Trophoblast cell (in vitro differentiated cells and primary cell): ENCODE measurements at regions not wholly inside any gene's neighbourhood (a gene's known extent, or its start where the extent isn't known, plus 50 kb on each side); places are given as distances from the start of the nearest gene placed in this dataset.

Experiments used
- DNase-seq, 2 donors: peaks; one replicate each; pipeline ENCODE4 v3.0.0-alpha.2; 2016
- H2AFZ ChIP-seq: 2 replicates; pipeline ENCODE4 v1.6.1; 2013; ENCODE audit warnings: low read length, moderate library complexity, mild to moderate bottlenecking; ENCODE audit not compliant: insufficient read depth, poor library complexity
- H2AK5ac ChIP-seq: 2 replicates; pipeline ENCODE4 v1.6.1; 2013; ENCODE audit warnings: mild to moderate bottlenecking, low read length
- H2BK120ac ChIP-seq: 2 replicates; pipeline ENCODE4 v1.6.1; 2013; ENCODE audit warnings: low read length, mild to moderate bottlenecking, moderate library complexity; ENCODE audit not compliant: insufficient read depth, poor library complexity
- H2BK12ac ChIP-seq: 2 replicates; pipeline ENCODE4 v1.6.1; 2013; ENCODE audit warnings: mild to moderate bottlenecking, low read length, moderate library complexity
- H2BK5ac ChIP-seq: 2 replicates; pipeline ENCODE4 v1.6.1; 2013; ENCODE audit warnings: low read length, low read depth, moderate library complexity, mild to moderate bottlenecking; ENCODE audit not compliant: poor library complexity
- H3K14ac ChIP-seq: 2 replicates; pipeline ENCODE4 v1.6.1; 2013; ENCODE audit warnings: mild to moderate bottlenecking, low read length
- H3K18ac ChIP-seq: 2 replicates; pipeline ENCODE4 v1.6.1; 2013; ENCODE audit warnings: mild to moderate bottlenecking, low read length
- H3K23ac ChIP-seq: 2 replicates; pipeline ENCODE4 v1.6.1; 2013; ENCODE audit warnings: low read length
- H3K27ac ChIP-seq: 2 replicates; pipeline ENCODE4 v1.5.1; 2013; ENCODE audit warnings: low read depth, mild to moderate bottlenecking, inconsistent platforms, low read length, moderate library complexity
- H3K27me3 ChIP-seq: 2 replicates; pipeline ENCODE4 v1.6.1; 2013; ENCODE audit warnings: inconsistent platforms, mild to moderate bottlenecking, low read length, moderate library complexity; ENCODE audit not compliant: insufficient read depth
- H3K36me3 ChIP-seq, 2 experiments: 1 replicate in 1 of 2; 2 replicates in 1 of 2; pipeline ENCODE4 v1.6.1; 2013; ENCODE audit warnings: low read length in 2 of 2, mild to moderate bottlenecking in 2 of 2, moderate library complexity in 1 of 2; ENCODE audit not compliant: insufficient read depth in 2 of 2, control insufficient read depth in 1 of 2
- H3K4ac ChIP-seq: 2 replicates; pipeline ENCODE4 v1.6.1; 2013; ENCODE audit warnings: low read depth, mild to moderate bottlenecking, low read length, moderate library complexity
- H3K4me1 ChIP-seq, 2 experiments: 1 replicate in 1 of 2; 2 replicates in 1 of 2; pipeline ENCODE4 v1.6.1; 2013; ENCODE audit warnings: low read length in 2 of 2, mild to moderate bottlenecking in 2 of 2, moderate library complexity in 1 of 2; ENCODE audit not compliant: insufficient read depth in 2 of 2, control insufficient read depth in 1 of 2
- H3K4me2 ChIP-seq: 2 replicates; pipeline ENCODE4 v1.6.1; 2013; ENCODE audit warnings: inconsistent platforms, mild to moderate bottlenecking, low read length, moderate library complexity
- H3K4me3 ChIP-seq: 2 replicates; pipeline ENCODE4 v1.5.1; 2013; ENCODE audit warnings: mild to moderate bottlenecking, low read depth, low read length, inconsistent platforms
- H3K79me1 ChIP-seq: one replicate; pipeline ENCODE4 v1.6.1; 2013; ENCODE audit warnings: low read length
- H3K79me2 ChIP-seq: 2 replicates; pipeline ENCODE4 v1.6.1; 2013; ENCODE audit warnings: low read length, mild to moderate bottlenecking; ENCODE audit not compliant: control insufficient read depth, insufficient read depth, poor library complexity
- H3K9ac ChIP-seq: 2 replicates; pipeline ENCODE4 v1.6.1; 2013; ENCODE audit warnings: mild to moderate bottlenecking, low read length
- H3K9me3 ChIP-seq: 2 replicates; pipeline ENCODE4 v1.6.1; 2013; ENCODE audit warnings: low read depth, mild to moderate bottlenecking, control low read depth, inconsistent platforms, low read length; ENCODE audit not compliant: insufficient read depth
- H4K12ac ChIP-seq: 2 replicates; pipeline ENCODE4 v1.6.1; 2013; ENCODE audit warnings: low read depth, mild to moderate bottlenecking, low read length, moderate library complexity
- H4K8ac ChIP-seq: 2 replicates; pipeline ENCODE4 v1.6.1; 2013; ENCODE audit warnings: low read depth, mild to moderate bottlenecking, low read length, moderate library complexity
- H4K91ac ChIP-seq: one replicate; pipeline ENCODE4 v1.6.1; 2013; ENCODE audit warnings: low read depth, mild to moderate bottlenecking, low read length, moderate library complexity
- WGBS: extraction: QIAGEN DNeasy Blood & Tissue Kit; methylation state at CpG from one replicate; pipeline ENCODE4 v1.1.7; 2013; ENCODE audit warnings: missing lambda C conversion rate; ENCODE audit not compliant: insufficient read length, insufficient coverage; ENCODE audit errors: extremely low coverage; 5-methylcytosine and 5-hydroxymethylcytosine counted together

- H3K9ac ChIP-seq, result no peak overlapping the region
- H3K4ac ChIP-seq, result no peak overlapping the region
- no peaks in the 10 kb centered on the region for H3K27me3 ChIP-seq
- H2AFZ ChIP-seq, result no peak overlapping the region
- no peak overlapping the region for H4K12ac ChIP-seq
- WGBS, result no CpG with 5 or more reads among the region's 5 CpGs
- H3K4me3 ChIP-seq, result no peak overlapping the region
- H2BK5ac ChIP-seq, result no peak overlapping the region
- no peak overlapping the region for H3K18ac ChIP-seq
- no peak overlapping the region for H2BK120ac ChIP-seq
- no peak overlapping the region for H4K91ac ChIP-seq
- H3K9me3 ChIP-seq, result no peaks in the 10 kb centered on the region
- DNase-seq, result no peak
- peaks cover 5% of the 10 kb centered on the region for H3K79me1 ChIP-seq
- no peak overlapping the region for H2AK5ac ChIP-seq
- no peak overlapping the region for H3K23ac ChIP-seq
- no peak overlapping the region for H4K8ac ChIP-seq
- H3K14ac ChIP-seq, result no peak overlapping the region
- peaks cover 9 to 14% of the 10 kb centered on the region in 2 experiments for H3K4me1 ChIP-seq
- H3K4me2 ChIP-seq, result no peak overlapping the region
- no peak overlapping the region for H3K27ac ChIP-seq
- no peaks in the 10 kb centered on the region for H3K79me2 ChIP-seq
- H3K36me3 ChIP-seq, result no peaks in the 10 kb centered on the region
- H2BK12ac ChIP-seq, result no peak overlapping the region
Observed at GRCh38 chr2:64258566-64258965, 114.3 kb upstream of the PELI1 start.

DNA sequence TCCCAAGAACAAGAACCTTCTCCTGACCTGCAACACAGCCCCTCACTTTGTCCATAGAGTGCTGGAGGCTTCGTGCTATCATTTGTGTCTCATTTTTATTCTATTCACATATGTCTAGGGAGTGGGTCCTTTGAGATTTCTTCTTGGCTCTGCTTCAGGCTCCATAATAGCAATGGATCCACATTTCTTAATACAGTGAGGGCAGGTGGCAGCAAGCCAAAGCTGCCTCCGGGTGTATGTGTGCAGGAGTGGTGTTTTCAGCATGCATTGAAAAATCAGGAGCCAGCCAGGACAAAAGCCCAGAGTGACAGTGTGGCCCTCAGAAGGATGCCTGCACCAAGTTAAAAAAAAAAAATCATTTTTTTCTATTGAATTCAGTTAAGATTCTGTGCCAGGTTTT is 115.1 kb upstream of the PELI1 start:
- Histone ChIP-seq H2BK120ac (no peak overlapping the region), H3K23ac (no peak overlapping the region), H3K79me2 (no peaks in the 10 kb centered on the region), H3K14ac (no peak overlapping the region), H3K4me1 (peaks cover 9 to 16% of the 10 kb centered on the region in 2 experiments), H3K4me3 (no peak overlapping the region), H4K12ac (no peak overlapping the region), H3K4ac (no peak overlapping the region), H3K27me3 (no peaks in the 10 kb centered on the region), H2AFZ (no peak overlapping the region), H3K36me3 (no peaks in the 10 kb centered on the region), H4K91ac (no peak overlapping the region), H3K9ac (no peak overlapping the region), H3K79me1 (peaks cover 5% of the 10 kb centered on the region), H2BK12ac (no peak overlapping the region), H3K18ac (no peak overlapping the region), H2BK5ac (no peak overlapping the region), H2AK5ac (no peak overlapping the region), H3K27ac (no peak overlapping the region), H3K9me3 (no peaks in the 10 kb centered on the region), H3K4me2 (no peak overlapping the region), H4K8ac (no peak overlapping the region)
- WGBS, result no CpG with 5 or more reads among the region's 2 CpGs
- DNase-seq, result no peak

DNA sequence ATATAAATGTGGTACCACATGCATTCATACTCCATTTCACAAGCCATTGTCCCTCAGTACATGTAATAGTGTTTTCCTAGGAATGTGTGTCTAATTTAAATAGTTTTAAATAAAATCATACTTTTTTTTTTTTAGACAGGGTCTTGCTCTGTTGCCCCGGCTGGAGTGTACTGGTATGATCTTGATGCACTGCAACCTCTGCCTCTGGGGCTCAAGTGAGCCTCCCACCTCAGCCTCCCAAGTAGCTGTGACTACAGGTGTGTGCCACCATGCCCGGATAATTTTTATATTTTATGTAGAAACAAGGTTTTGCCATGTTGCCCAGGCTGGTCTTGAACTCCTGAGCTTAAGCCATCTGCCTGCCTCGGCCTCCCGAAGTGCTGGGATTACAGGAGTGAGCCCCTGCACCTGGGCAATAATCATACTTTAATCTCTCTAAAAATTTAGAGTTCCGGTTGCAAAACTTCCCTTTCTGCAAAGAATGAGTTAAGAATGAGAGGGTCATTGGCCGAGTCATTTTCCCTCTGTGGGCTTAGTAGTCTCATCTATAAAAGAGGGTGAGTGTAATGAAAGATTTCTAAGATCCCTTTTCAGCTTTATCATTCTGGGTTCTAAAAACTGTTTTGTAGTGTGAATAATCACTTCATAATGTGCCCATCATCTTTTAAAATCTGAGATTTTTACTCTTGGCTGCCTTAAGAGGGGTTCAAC is 116.0 kb upstream of the PELI1 start:
- Histone ChIP-seq H4K12ac (no peak overlapping the region), H3K14ac (no peak overlapping the region), H4K91ac (no peak overlapping the region), H2AFZ (no peak overlapping the region), H3K4me1 (peaks cover 9 to 16% of the 10 kb centered on the region in 2 experiments), H2BK120ac (no peak overlapping the region), H3K27me3 (no peaks in the 10 kb centered on the region), H3K4ac (no peak overlapping the region), H3K27ac (no peak overlapping the region), H2BK5ac (no peak overlapping the region), H3K79me2 (no peaks in the 10 kb centered on the region), H3K9me3 (no peaks in the 10 kb centered on the region), H3K18ac (no peak overlapping the region), H3K79me1 (peaks cover 5% of the 10 kb centered on the region), H3K23ac (no peak overlapping the region), H4K8ac (no peak overlapping the region), H3K9ac (no peak overlapping the region), H3K4me3 (no peak overlapping the region), H2AK5ac (no peak overlapping the region), H3K36me3 (no peaks in the 10 kb centered on the region), H3K4me2 (no peak overlapping the region), H2BK12ac (no peak overlapping the region)
- WGBS, result no CpG with 5 or more reads among the region's 6 CpGs
- no peak for DNase-seq

DNA sequence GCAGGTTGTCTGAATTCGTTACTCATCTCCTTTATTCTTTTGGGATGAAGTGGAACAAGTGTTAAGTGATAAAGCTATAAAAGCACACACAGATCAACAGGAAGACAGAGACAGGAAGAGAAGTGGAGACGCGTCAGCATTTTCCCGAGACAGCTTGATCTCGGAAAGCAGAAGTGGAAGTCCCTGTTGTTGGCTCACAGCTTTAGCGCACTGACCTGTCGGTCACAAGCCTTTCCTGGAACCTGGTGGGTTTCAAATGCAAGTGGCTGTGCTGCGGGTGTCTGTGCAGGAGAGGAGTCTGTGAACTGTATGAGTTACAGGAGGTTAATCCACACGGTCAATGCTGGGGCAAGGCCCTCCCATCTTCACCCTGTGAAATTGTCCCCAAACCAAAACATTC is 116.6 kb upstream of the PELI1 start:
- Histone ChIP-seq H3K18ac (no peak overlapping the region), H3K27me3 (no peaks in the 10 kb centered on the region), H4K8ac (no peak overlapping the region), H3K79me2 (no peaks in the 10 kb centered on the region), H3K9me3 (no peaks in the 10 kb centered on the region), H3K23ac (no peak overlapping the region), H3K36me3 (no peaks in the 10 kb centered on the region), H3K4me2 (no peak overlapping the region), H2AK5ac (no peak overlapping the region), H3K4ac (no peak overlapping the region), H2BK120ac (no peak overlapping the region), H2BK5ac (no peak overlapping the region), H3K4me3 (no peak overlapping the region), H3K4me1 (peaks cover 9 to 16% of the 10 kb centered on the region in 2 experiments), H3K14ac (no peak overlapping the region), H4K12ac (no peak overlapping the region), H3K79me1 (peaks cover 5% of the 10 kb centered on the region), H4K91ac (no peak overlapping the region), H2AFZ (no peak overlapping the region), H2BK12ac (no peak overlapping the region), H3K9ac (no peak overlapping the region), H3K27ac (no peak overlapping the region)
- WGBS, result no CpG with 5 or more reads among the region's 9 CpGs
- peak in 1 of 2 donors; percentile 18 for DNase-seq
